Neural progenitor cell (in vitro differentiated cells): ENCODE measurements at regions not wholly inside any gene's neighbourhood (a gene's known extent, or its start where the extent isn't known, plus 50 kb on each side); places are given as distances from the start of the nearest gene placed in this dataset.

Experiments
- CTCF ChIP-seq: fragments of 200-600 bp; sonication (generic); IDR thresholded peaks from 2 replicates; pipeline ENCODE4 v1.5.1; 2017; ENCODE audit warnings: antibody characterized with exemption, mild to moderate bottlenecking
- EZH2 ChIP-seq: fragments of 200-600 bp; sonication (generic); IDR thresholded peaks from 2 replicates; pipeline ENCODE4 v1.6.1; 2017; ENCODE audit warnings: antibody characterized with exemption, mild to moderate bottlenecking, moderate library complexity

GRCh38 chr16:55240888-55241287 is 83.1 kb upstream of the IRX6 start:
- TF ChIP-seq EZH2 (no peak), CTCF (no peak)
